Eye (tissue), 1 donor: ENCODE measurements at regions not wholly inside any gene's neighbourhood (a gene's known extent, or its start where the extent isn't known, plus 50 kb on each side); places are given as distances from the start of the nearest gene placed in this dataset.
A peak's percentile ranks its signal among the peaks of the same experiment; 100 is the strongest.

Source experiments
- DNase-seq: peaks from one replicate; pipeline ENCODE4 v3.0.0-alpha.2; 2015

DNA sequence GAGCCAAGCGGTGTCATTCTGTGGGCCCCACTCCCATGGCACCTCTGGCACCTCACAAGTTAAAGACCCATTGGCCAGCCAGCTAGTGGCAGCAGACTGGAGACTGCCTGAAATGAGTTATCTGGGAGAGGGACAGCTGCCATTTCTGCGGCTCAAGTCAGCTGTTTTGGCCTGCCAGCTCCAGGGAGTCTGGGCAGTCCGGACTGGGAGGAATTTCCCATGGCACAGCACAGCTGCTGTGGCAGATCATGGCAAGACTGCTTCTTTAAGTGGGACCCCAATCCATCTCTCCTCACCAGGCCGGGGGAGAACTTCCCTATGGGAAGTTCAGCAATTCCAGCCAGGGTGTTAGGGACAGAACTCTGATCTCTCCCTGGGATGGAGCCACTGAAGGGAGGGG is 2187.6 kb upstream of the CELF4 start:
- DNase-seq: no peak

DNA sequence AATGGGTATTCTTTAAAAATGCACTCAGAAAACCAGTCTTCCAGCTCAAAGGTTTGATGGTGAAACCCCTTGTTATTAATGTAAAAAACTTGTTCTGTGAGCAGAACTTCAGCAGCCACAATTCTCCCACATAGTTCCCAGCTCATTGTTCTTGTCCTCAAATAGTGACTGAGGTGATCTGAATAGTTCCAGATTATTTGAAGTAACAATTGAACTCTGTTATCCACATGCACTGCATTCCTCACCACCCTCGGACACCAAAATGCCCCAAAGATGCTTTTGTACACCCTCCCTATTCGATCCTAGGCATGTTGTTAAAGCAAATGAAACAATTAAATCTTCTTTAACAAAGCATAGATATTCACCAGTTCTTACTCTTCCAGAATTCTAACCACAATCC is 2186.8 kb upstream of the CELF4 start:
- DNase-seq: no peak

DNA sequence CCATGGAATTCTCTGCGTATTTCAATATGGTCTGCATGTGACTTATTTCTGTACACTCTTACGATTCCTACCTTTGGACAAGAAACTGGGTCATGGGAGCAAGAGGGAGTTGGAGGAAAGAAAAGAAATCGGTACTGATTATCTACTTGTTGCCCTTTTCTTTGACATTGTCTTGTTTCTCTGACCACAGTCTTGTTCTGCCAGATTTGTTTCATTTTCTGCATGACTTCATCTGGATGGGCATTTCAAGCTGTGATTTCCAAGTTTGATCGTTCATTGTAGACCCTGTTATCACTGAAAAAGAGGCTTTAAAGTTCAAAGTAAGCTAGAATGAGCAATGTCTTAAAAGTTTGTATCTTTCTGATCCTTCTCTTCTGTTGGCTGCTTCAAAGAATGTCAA is 2186.3 kb upstream of the CELF4 start:
- DNase-seq: peak; percentile 61

DNA sequence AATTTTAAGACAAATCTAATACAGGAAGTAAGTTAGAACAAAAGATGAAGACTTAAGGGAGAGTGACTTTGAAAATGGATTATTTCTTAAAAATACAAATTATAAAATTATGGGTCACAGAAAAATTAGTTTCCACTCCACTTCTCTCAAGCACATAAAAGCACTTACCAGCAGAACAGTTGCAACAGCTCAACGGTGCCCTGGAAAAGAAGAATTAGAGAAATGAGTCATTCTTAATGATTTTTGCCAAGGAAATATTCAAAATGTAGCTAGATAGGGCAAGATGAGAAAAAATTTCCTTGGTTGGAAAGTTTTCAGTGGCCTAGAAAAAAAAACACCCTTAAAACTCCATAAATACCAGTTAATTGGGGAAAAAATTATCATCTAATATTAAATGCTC is 2185.6 kb upstream of the CELF4 start:
- peak; percentile 32 for DNase-seq

DNA sequence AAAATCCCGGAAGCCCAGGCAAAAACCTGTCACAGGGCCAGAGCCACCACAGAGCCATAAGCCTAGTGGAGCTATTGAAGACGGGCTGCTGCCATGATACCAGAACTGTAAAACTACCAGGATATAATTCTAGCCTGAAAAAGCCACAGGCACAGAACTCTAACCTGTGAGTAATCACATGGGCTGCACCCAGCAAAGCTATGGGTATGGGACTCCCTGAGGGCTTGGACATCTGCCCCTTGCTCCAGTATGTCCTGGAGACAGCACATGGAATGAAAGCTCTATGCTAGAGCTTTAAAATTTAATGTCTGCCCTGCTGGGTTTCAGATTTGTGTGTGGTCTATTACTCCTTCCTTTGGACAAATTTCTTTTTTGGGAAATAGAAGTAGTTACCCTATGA is 2183.6 kb upstream of the CELF4 start:
- DNase-seq: no peak

DNA sequence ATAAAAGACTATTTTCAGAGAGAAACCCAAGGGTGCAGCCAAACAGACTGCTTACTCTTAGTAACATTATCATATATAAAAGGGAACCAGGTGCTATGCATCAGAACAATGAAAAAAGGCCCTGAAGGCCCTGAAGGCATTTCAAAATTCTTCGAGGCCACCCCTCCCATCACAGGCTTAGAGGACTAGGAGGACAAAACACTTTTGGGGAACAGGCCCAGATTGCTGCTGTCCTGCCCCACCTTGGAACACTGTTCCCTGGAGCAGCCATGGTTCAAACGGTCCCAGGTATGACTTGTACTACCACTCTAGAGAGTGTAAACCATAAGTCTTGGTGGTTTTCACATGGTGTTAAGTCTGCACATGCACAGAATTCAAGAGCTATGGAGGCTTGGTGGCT is 2183.1 kb upstream of the CELF4 start:
- DNase-seq: no peak

DNA sequence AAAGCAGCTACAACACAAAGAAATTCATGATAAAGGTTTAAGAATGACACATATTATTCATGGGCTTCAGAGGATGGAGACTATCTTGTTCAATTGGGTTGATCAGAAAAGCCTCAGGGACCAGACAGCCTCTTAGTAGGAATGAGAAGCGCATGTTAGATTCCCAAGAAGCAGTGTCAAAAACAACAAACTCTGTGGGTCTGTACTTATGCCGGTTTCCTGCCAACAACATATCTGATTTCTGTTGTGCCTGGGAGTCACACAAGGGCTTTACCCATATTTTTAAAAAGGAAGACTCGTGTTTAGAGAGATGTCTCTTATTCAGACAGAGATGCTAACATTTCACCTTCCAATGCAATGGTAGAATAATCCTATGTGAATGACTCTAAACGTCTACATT is 2180.6 kb upstream of the CELF4 start:
- DNase-seq: no peak

DNA sequence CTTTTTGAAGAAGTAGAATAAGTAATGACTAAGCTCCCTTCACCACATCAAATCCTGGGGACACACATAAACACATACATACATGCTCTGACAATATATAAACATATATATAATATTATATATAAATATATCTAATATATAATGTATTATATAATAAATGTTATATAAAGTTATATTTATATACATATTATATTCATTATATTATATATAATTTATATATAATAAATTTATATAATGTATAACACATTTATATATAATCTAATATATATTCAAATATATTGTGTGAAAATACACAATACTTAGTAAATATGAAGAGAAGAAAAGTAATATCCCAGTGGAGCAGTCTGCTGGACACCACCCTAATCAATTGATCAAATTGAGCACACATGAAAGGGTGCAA is 2177.9 kb upstream of the CELF4 start:
- no peak for DNase-seq

DNA sequence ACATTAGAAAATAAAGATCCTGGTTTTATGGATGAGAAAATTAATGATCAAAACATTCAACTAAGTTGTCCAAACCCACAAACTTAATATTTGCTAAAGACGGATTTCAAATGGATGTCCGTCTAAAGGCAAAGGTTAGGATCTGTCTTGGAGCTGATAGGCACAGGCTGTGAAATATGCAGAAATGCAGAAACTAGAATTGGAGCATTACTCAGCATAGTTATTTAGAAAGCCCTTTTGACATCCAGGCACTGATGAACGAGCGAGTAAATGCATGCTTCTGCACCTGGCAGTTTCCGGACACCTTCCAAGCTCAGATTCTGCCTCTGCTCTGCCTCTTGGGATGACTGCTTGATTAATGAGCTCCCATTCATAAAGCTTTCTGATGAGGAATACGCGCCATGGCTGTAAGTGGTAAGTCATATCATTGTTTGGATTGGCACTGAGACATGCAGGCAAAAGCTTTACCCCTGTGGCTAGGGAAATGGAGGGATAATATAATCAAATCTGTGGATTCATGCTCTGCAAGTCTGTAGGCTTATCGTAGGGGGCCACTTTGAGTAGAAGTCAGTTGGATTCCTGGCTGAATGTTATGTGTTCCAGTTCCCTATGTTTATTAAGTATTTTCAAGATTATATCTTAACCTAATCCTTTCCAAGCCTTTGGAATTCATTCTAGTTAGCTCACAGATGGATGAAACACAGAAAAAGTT is 2176.3 kb upstream of the CELF4 start:
- peak; percentile 50 for DNase-seq

DNA sequence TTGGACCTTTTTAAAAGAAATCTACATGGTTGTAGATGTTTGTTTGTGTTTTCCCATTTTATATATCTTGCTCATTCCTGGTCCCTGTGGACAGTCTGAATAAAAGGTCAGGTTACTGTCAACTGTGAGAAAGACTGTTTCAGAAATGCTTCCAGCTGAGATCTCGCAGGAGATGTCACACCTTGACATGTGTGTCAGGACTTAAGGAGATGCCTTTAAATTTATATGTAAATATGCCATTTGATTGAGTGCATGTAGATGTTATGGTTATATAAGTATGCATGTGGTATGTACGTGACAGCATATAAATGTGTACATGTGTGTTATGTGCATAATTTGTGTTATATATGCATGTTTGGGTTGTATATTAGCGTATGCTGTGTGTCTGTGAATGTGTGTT is 2172.3 kb upstream of the CELF4 start:
- no peak for DNase-seq

DNA sequence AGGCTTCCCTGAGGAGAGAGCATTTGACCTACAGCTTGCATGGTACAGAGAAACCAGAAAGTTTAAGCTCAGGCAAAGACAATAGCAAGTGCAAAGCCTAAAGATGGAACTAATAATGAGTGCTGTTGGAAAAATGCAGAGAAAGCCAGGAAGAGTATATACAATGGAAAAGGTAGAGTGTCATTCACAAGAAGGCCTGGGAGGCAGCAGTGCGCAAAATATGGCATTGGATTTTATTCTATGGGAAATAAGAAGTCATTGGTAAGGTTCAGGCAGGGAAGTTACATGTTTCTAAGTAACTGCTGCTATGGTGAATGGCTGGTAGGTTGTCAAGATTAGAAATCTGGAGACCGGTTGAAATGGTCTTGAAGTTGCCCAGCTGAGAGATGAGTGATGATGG is 2167.3 kb upstream of the CELF4 start:
- no peak for DNase-seq

DNA sequence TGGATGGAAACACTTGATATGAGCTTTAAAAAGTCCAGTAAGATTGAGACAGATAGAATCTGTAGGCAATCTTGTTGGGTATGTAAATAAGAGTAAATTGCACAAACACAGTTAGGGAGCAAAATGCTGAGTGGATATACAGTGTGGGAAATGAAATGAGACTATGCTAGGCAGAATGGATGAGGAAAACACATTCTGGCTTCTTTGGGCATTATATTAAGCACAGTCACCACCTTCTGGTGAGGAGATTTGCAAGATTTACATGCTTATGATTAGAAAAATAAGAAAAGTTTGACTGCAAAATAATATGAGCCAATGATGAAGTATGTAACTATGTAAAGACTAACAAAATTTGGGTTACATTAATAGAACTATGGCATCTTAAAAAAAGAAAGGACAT is 2165.0 kb upstream of the CELF4 start:
- no peak for DNase-seq

DNA sequence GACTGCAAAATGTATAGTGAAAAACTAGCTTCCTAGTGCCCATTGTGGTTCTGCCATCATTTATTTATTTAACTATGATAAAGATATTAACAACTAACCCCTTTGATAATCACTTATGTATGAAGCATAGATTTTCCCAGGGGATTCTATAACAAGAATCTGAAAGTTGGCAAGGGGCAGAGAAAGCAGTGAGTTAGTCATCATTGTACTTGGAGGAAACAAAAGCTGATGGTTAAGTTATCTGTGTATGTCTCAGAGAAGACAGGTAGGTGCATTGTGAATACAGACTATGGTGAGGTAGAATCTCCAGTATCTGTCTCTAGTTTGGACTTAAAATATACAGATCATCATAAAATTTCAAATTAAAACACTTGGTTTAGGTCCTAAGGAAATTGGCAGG is 2159.1 kb upstream of the CELF4 start:
- DNase-seq: no peak

DNA sequence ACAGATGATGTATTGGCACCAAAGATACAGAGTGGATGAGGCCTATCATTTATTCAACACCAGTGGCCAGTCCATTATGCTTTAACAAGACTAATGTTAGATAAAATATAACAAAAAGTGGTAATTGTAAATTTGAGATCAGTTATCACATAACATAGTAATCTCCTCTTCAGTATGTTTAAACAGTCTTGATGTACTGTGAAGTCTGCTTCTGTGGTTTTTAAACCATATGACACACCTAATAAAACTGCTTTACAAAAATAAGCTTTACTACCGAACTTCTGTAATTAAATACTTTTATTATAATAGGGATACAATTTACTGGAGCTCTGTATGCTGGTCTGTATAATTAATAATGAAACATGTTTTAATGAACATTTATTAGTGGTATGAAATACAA is 2156.1 kb upstream of the CELF4 start:
- DNase-seq: no peak

DNA sequence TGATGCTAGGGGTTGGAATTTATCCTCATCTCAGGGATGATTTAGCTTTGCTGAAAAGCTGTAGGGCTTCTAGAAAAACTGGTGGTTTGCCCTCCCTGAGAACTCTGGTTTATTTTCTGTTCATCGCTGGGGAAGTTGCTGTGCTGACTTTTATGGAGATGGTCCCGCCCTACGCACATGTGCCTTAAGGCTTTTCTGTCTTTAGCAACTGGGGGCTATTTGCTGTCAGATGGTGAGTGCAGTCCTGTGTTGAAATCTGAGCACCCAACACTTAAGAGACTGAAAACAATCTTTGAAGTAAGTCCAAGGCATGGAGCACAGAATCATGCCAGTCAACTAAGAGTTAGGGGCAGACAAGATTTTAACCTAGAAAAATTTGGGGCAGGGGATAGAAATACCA is 2148.4 kb upstream of the CELF4 start:
- no peak for DNase-seq

DNA sequence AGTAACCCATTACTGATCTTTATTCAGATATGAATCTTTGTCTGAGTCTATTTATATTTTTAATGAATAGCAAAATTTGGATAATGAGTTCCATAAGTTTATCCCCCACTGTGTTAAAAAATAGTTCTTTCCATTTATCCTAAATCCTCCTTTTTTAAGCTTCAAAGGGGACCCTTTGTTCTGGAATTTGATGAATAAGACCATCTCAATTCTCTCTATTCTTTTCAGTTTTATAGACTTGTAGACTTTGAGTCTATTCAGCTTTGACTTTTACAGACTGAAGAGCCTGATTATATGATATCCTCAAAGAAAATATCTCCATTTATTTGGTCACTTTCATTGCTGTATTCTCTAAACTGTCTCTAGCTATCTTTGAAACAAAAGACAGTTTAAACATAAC is 2146.1 kb upstream of the CELF4 start:
- no peak for DNase-seq

DNA sequence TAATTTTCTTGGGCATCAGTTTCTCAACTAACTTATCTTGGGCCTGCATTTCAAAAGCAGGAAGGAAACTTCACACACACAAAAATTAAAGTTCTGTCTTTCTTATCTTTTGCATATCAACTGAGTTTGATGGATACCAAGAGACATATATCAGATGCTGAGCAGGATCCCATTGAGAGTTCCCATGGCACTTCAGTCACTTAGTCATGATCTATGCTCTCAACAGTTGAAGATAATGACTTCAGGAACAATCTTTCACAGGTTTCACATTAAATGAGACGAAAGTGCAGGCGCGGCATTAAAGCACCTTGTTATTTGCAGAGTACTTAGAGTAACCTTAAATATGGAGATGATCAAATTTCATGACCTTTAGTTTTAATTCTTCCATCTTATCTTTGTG is 2139.8 kb upstream of the CELF4 start:
- no peak for DNase-seq

DNA sequence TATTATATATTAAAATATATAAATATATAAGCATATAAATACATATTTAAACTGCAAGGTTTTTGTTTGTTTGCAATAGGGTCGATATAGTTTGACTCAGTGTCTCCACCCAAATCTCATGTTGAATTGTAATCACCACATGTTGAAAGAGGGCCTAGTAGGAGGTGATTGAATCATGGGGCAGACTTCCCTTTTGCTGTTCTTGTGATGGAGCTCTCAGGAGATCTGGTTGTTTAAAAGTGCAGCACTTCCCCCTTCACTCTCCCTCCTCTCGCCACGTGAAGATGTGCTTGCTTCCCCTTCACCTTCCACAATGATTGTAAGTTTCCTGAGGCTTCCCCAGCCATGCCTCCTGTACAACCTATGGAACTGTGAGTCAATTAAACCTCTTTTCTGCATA is 2137.3 kb upstream of the CELF4 start:
- no peak for DNase-seq

DNA sequence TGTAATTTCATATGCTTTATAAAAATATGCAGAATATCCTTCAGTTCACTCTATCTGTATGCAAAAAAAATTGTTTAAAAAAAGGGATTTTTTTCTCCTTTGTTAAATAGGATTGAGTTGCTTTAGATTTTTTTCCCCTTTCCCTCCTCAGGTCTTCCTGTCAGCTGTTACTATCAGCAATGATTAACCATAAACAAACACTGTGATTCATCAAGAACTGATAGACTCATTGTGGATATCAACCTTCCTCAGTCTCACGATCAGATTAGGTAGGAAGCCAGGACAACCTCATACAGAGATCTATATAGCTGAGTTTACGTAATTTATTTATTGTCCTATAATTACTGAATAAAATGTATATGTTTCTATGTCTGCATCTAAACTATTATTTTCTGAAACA is 2136.2 kb upstream of the CELF4 start:
- no peak for DNase-seq

DNA sequence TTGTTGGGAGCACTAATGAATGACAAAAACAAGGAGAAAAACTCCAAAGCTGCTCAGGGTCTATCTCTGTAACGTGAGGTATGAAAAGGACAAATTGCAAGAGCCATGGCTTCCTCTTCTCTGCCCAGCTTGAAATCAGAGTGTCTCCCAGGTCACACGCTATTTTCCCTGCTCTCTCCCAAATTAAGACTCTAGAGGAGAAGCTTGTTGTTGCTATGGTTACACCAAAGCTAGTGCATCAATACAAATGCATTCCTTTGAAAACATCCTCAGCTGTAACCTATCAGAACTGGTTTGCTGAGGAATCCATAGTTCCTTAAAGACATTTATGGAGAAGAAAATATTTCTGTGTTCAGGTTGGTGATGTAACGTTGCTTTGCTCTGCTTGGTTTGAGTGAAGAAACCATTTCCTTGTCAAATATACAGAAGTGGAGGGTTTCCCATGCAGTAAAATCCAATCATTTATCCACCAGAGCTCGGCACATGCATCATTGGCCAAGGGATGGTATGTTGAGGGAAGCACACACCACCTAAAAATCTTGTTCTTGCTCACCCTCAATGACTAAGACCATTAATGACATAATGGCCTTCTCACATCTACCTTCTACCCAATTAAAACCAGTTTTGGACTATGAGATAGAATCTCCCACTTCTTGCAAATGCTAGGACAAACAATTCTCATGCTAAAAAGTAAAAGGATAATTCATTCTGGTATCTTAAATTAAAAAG is 2135.6 kb upstream of the CELF4 start:
- DNase-seq: peak; percentile 36

DNA sequence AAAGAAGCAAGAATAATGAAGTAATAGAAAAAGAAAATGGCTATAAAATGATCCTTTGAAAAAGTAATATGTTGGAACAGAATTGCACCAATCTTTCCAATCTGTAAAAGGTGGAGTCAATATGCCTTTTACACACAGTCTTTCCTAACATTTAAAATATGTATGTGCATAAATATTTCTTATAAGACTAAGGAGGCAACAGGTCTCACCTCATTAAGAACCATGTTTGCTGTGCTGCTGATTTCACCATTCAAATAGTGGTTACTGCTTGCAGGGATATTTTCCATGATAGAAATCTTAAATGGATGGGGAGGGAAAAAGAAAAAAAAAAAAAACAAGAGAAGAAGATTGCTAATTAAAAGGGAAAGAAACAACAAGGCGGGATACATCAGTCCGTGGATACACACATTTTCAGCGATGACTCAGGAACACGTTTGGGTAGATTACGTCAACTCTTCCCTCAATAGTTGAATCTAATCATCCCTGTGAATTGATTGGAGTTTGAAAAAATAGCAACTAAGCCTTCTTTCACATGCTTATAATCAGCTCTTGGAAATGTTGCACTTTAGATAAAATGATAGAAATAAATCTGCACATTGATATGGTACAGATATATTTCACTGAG is 2133.9 kb upstream of the CELF4 start:
- DNase-seq: no peak

DNA sequence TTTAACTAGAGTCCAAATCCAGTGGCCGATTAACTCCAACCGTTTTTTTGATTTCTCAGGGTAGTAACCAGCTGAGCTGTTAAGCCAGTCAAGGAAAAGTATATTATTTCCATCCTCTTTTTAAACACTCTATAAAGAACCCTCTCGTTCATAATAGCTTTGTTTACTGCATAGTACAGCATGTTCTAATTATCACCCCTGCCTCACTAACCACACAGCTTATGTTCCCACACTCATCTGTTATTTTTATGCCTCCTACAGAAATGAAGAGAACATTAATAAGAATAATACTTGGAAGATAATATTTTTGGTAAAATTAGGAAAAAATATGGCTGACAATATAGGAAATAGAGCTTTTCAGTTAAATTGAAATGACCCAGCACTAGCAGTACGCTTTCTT is 2132.8 kb upstream of the CELF4 start:
- DNase-seq: no peak

DNA sequence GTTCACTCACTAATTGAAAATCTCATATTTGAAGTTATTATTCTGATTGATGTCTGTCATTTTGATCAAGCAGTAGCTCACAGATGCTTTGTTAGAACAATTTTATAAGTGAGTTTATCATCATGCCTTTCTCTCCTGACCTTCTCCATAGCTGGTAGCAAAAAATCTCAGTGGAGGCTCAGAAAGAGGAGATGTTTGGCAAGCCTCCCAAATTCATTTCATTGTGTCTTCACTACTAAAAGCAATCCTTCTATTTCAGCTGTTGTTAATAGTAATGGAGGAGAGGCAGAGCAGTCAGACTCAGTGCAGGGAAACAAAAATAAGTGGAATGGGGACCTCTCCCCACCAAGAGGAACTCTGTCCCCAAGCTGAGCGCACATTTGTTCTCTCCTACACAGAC is 2127.8 kb upstream of the CELF4 start:
- no peak for DNase-seq

DNA sequence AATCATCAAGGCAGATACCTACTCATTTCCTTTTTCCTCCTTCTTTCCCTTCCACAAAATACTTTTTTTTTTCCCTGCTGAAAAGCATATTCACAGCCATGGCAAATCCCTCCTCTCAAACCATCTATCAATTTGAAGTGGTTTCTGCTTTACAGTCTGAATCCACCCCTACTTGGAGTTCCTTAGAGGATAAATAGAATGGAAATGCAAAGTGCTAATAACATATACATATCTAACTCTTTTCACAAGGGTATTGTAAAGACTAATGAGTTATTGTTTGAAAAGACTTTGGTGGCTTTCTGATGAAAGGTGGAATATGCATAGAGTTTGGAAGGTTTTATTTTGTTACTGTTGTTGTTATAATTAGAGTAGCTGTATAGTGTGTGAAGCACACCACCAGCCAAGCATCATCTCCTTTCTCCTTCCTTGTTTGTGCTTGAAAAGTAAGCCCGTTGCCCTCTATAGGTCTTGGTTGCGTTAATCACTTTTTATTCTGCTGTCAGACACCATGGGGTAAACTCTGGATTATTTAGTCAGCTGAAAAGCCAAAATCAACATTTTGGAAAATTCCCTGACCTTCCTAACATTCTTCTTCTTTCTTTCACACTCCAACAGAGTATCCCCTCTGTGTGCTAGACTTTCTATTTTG is 2126.9 kb upstream of the CELF4 start:
- no peak for DNase-seq
